Stimulated activated CD8-positive, alpha-beta memory T cell treated with anti-CD3 and anti-CD28 coated beads, Interleukin-7, amount 100 ng/mL, for 48 hours (primary cell): ENCODE measurements at regions not wholly inside any gene's neighbourhood (a gene's known extent, or its start where the extent isn't known, plus 50 kb on each side); places are given as distances from the start of the nearest gene placed in this dataset.
"Not testable (repeated sequence)": the region's sequence is repeated elsewhere in the genome, so short reads cannot be mapped to it uniquely, and the experiment has no call there.

Experiments
- DNase-seq, 2 donors: peaks; one replicate each; pipeline ENCODE4 v3.0.0-alpha.2; 2020; ENCODE audit warnings: low read depth in 1 of 2; ENCODE audit errors: extremely low read depth in 1 of 2

GRCh38 chr2:175371378-175371777 lies 189.9 kb upstream of the ATP5MC3 start:
- DNase-seq, result no peak

- peak in 1 of 2 donors; percentile 1 for DNase-seq
These were observed 185.3 kb upstream of the ATP5MC3 start for GRCh38 chr2:175366815-175367214.

- no peak for DNase-seq
These were observed 182.2 kb upstream of the ATP5MC3 start for GRCh38 chr2:175363699-175364098.

- DNase-seq, result no peak
These were observed 180.8 kb upstream of the ATP5MC3 start for GRCh38 chr2:175362331-175362730.

- DNase-seq, result no peak
These were observed 178.2 kb upstream of the ATP5MC3 start for GRCh38 chr2:175359710-175360109.

GRCh38 chr2:175356901-175357300 lies 175.4 kb upstream of the ATP5MC3 start:
- DNase-seq, result no peak

GRCh38 chr2:175355246-175355645 lies 173.7 kb upstream of the ATP5MC3 start:
- no peak for DNase-seq

- DNase-seq, result no peak
These were observed 171.8 kb upstream of the ATP5MC3 start for GRCh38 chr2:175353275-175353674.

- DNase-seq, result no peak
These were observed 170.0 kb upstream of the ATP5MC3 start for GRCh38 chr2:175351512-175351911.

GRCh38 chr2:175350105-175350504 lies 168.6 kb upstream of the ATP5MC3 start:
- no peak for DNase-seq

- DNase-seq, result no peak
These were observed 160.6 kb upstream of the ATP5MC3 start for GRCh38 chr2:175342085-175342484.

- DNase-seq, result no peak
These were observed 148.7 kb upstream of the ATP5MC3 start for GRCh38 chr2:175330195-175330594.

GRCh38 chr2:175326801-175327200 lies 145.3 kb upstream of the ATP5MC3 start:
- DNase-seq, result no peak

GRCh38 chr2:175326164-175326563 lies 144.7 kb upstream of the ATP5MC3 start:
- not testable (repeated sequence) for DNase-seq

- no peak for DNase-seq
These were observed 141.7 kb upstream of the ATP5MC3 start for GRCh38 chr2:175323162-175323561.

GRCh38 chr2:175318542-175318941 lies 137.0 kb upstream of the ATP5MC3 start:
- no peak for DNase-seq

GRCh38 chr2:175317751-175318150 lies 136.2 kb upstream of the ATP5MC3 start:
- DNase-seq, result no peak

GRCh38 chr2:175312137-175312536 lies 130.6 kb upstream of the ATP5MC3 start:
- DNase-seq, result no peak

- no peak for DNase-seq
These were observed 129.4 kb upstream of the ATP5MC3 start for GRCh38 chr2:175310813-175311504.

- DNase-seq, result no peak
These were observed 128.3 kb upstream of the ATP5MC3 start for GRCh38 chr2:175309799-175310198.

GRCh38 chr2:175308005-175308404 lies 126.5 kb upstream of the ATP5MC3 start:
- no peak for DNase-seq

- DNase-seq, result no peak
These were observed 123.0 kb upstream of the ATP5MC3 start for GRCh38 chr2:175304541-175304940.

GRCh38 chr2:175293776-175294175 lies 112.3 kb upstream of the ATP5MC3 start:
- DNase-seq, result no peak
